Tibial nerve (tissue), 4 donors: ENCODE measurements at regions not wholly inside any gene's neighbourhood (a gene's known extent, or its start where the extent isn't known, plus 50 kb on each side); places are given as distances from the start of the nearest gene placed in this dataset.
"Not testable (repeated sequence)": the region's sequence is repeated elsewhere in the genome, so short reads cannot be mapped to it uniquely, and the experiment has no call there.

ENCODE experiments used
- DNase-seq, 2 donors: peaks; one replicate each; pipeline ENCODE4 v3.0.0-alpha.2; 2019; ENCODE audit warnings: low spot score in 2 of 2
- H3K27ac ChIP-seq, 4 donors: fragments of 200-600 bp; sonication (generic) in 3 of 4; one replicate each; pipeline ENCODE4 v1.5.1; 2017 to 2019; ENCODE audit warnings: mild to moderate bottlenecking in 1 of 4
- H3K27me3 ChIP-seq, 2 donors: fragments of 200-600 bp; sonication (generic) in 1 of 2; one replicate each; pipeline versions ENCODE4 v1.5.1 to v1.6.0; 2017 to 2019
- H3K36me3 ChIP-seq, 3 donors: fragments of 200-600 bp; sonication (generic); one replicate each; pipeline ENCODE4 v1.5.1; 2018 to 2019
- H3K4me1 ChIP-seq, 4 donors: fragments of 200-600 bp; sonication (generic) in 3 of 4; one replicate each; pipeline ENCODE4 v1.5.1; 2017 to 2019
- H3K4me3 ChIP-seq, 4 donors: fragments of 200-600 bp; sonication (generic) in 3 of 4; one replicate each; pipeline ENCODE4 v1.5.1; 2017 to 2019; ENCODE audit warnings: mild to moderate bottlenecking in 1 of 4, moderate library complexity in 1 of 4
- H3K9me3 ChIP-seq, 4 donors: fragments of 200-600 bp; sonication (generic) in 3 of 4; one replicate each; pipeline ENCODE4 v1.5.1; 2017 to 2019
- EP300 ChIP-seq, 2 donors: sonication (generic); formaldehyde crosslinking; IDR thresholded peaks; one replicate each; pipeline ENCODE4 v1.6.1; 2017; ENCODE audit warnings: antibody characterized with exemption in 2 of 2, mild to moderate bottlenecking in 1 of 2
- POLR2A ChIP-seq, 2 donors: fragments of 450-650 bp; IDR thresholded peaks; one replicate each; pipeline ENCODE4 v1.6.1; 2017; ENCODE audit warnings: antibody characterized with exemption in 2 of 2, mild to moderate bottlenecking in 2 of 2, moderate library complexity in 2 of 2
- WGBS, 2 donors: methylation state at CpG; one replicate each; pipeline ENCODE4 v1.1.5; 2018; 5-methylcytosine and 5-hydroxymethylcytosine counted together
- TF ChIP-seq, protein P1 (sequence below), 5 experiments: fragments of 200-600 bp in 3 of 5; fragments of 450-650 bp in 2 of 5; sonication (generic) in 3 of 5; IDR thresholded peaks; one replicate each; pipeline ENCODE4 v1.5.1; 2016 to 2019; ENCODE audit warnings: antibody characterized with exemption in 5 of 5, mild to moderate bottlenecking in 3 of 5, moderate library complexity in 2 of 5

DNA sequence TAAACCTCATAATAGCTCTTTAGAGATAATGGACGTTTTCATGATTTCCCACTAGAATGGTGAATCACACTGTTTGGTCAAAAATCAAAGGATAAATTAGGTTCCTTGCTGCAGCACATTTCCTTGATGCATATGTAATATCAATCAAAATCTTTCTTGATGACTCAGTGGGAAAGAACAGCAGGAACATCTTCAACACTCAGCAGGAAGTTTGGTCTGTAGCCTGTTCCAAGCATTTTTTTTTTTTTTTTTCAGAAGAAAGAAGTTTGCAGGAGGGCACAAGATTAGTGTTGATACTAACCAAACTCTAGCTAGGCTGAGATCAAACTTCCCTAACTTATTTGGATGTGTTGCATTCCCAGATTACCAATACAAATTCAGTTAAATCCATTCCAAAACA lies 1529.8 kb downstream of the FAM181B start:
- Histone ChIP-seq H3K9me3 (peaks cover 0 to 4% (median 0%) of the 10 kb centered on the region in 4 donors), H3K36me3 (no peaks in the 10 kb centered on the region), H3K4me1 (no peaks in the 10 kb centered on the region), H3K4me3 (no peak overlapping the region), H3K27ac (no peak overlapping the region), H3K27me3 (no peaks in the 10 kb centered on the region)
- TF ChIP-seq EP300 (IDR thresholded peaks at IDR 0.05): no peak
- 42 to 52% methylated on average over 1 of the region's 1 CpG for WGBS, 2 donors
- no peak for DNase-seq

DNA sequence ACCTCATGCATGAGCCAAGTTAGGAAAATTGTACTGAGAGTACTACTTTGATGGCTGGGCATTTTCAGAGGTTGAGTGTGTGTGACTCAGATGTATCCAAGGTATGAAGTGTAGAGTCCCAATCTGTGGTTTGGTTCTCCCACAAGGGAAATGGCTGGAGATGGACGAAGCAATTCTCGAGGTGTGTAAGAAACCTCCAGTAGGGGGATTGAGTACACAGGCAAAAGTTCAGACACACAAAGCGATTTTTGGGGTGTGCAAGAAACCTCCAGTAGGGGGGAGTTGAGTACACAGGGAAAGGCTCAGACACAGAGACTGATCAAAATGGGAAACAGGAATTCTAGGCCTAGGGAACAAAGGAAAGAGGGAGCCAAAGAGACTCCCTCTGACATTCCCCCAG lies 1536.3 kb downstream of the FAM181B start:
- H3K9me3 ChIP-seq: no peaks in the 10 kb centered on the region
- no peak for TF ChIP-seq EP300 (IDR thresholded peaks at IDR 0.05)
- TF ChIP-seq, protein P1, sequence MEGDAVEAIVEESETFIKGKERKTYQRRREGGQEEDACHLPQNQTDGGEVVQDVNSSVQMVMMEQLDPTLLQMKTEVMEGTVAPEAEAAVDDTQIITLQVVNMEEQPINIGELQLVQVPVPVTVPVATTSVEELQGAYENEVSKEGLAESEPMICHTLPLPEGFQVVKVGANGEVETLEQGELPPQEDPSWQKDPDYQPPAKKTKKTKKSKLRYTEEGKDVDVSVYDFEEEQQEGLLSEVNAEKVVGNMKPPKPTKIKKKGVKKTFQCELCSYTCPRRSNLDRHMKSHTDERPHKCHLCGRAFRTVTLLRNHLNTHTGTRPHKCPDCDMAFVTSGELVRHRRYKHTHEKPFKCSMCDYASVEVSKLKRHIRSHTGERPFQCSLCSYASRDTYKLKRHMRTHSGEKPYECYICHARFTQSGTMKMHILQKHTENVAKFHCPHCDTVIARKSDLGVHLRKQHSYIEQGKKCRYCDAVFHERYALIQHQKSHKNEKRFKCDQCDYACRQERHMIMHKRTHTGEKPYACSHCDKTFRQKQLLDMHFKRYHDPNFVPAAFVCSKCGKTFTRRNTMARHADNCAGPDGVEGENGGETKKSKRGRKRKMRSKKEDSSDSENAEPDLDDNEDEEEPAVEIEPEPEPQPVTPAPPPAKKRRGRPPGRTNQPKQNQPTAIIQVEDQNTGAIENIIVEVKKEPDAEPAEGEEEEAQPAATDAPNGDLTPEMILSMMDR (IDR thresholded peaks at IDR 0.05): no peak
- no peak for TF ChIP-seq POLR2A (IDR thresholded peaks at IDR 0.05)
- H3K36me3 ChIP-seq: no peaks in the 10 kb centered on the region
- no peak overlapping the region for H3K27ac ChIP-seq
- WGBS, 2 donors: 88 to 93% methylated on average over 3 of the region's 3 CpGs
- H3K4me3 ChIP-seq: no peak overlapping the region
- no peaks in the 10 kb centered on the region for H3K27me3 ChIP-seq
- peaks cover 0 to 2% (median 0%) of the 10 kb centered on the region in 4 donors for H3K4me1 ChIP-seq
- DNase-seq: no peak

DNA sequence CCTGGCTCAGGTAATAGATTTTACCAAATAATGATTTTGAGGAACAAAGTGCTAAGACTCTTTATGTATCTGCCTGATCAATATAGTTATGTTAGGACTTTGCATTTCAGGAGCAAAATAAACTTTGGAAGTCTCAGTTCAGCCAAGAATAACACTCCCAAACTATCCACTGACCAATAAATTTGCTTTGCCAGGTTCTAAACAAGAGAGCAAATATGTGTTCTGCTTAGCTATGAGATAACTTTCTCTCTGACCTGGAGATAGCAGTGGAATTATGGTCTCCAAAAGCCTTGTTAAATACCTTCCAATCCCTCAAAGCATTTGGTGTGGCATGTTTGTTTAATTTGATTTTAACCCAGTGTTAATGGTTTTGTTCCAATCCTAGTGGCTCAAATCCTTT lies 1541.1 kb downstream of the FAM181B start:
- H3K9me3 ChIP-seq: no peaks in the 10 kb centered on the region
- no peak overlapping the region for H3K4me3 ChIP-seq
- H3K27me3 ChIP-seq: no peaks in the 10 kb centered on the region
- H3K27ac ChIP-seq: no peak overlapping the region
- TF ChIP-seq, protein P1 (IDR thresholded peaks at IDR 0.05): no peak
- TF ChIP-seq POLR2A (IDR thresholded peaks at IDR 0.05) (no peak), EP300 (IDR thresholded peaks at IDR 0.05) (no peak)
- DNase-seq: no peak
- H3K36me3 ChIP-seq: no peaks in the 10 kb centered on the region
- peaks cover 0 to 5% (median 0%) of the 10 kb centered on the region in 4 donors for H3K4me1 ChIP-seq

DNA sequence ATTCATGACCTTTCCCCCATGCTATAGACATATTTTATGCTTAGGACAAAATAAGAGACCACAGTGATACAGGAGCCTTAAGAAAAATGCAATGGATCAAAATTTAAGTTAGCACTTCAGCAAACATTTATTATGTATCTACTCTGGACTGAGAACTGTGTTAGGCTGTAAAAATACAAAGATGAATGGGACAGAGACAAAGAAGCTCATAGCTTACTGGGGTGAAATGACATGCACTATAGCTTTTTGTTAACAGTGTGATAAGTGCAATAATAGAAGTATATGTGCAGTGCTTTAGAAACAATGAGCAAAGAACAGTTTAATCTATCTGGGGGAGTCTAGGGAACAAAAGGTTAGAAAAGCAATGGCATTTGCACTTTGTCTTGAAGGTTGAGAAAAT lies 1543.1 kb downstream of the FAM181B start:
- TF ChIP-seq POLR2A (IDR thresholded peaks at IDR 0.05) (no peak), EP300 (IDR thresholded peaks at IDR 0.05) (no peak)
- TF ChIP-seq, protein P1 (IDR thresholded peaks at IDR 0.05): no peak
- H3K27ac ChIP-seq: no peak overlapping the region
- no peak for DNase-seq
- H3K9me3 ChIP-seq: peaks cover 0 to 3% (median 0%) of the 10 kb centered on the region in 4 donors
- H3K4me3 ChIP-seq: no peak overlapping the region
- H3K36me3 ChIP-seq: no peaks in the 10 kb centered on the region
- no peaks in the 10 kb centered on the region for H3K27me3 ChIP-seq
- H3K4me1 ChIP-seq: peaks cover 0 to 5% (median 0%) of the 10 kb centered on the region in 4 donors

DNA sequence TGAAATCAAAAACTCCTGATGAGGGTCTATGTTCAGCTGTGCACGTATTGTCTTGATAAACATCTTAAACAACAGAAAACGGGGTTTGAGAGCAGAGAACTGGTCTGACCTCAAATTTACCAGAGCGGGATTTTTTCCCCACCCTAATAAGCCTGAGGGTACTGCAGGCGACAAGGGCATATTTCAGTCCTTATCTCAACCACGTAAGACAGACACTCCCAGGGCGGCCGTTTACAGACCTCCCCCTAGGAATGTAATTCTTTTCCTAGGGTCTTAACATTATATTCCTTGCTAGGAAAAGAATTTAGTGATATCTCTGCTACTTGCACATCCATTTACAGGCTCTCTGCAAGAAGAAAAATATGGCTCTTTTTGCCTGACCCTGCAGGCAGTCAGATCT lies 1546.6 kb downstream of the FAM181B start:
- WGBS, 2 donors: 75 to 89% methylated on average over 7 of the region's 7 CpGs
- DNase-seq, H3K4me3 ChIP-seq, H3K9me3 ChIP-seq, H3K27me3 ChIP-seq, H3K36me3 ChIP-seq, H3K27ac ChIP-seq, H3K4me1 ChIP-seq: not testable (repeated sequence)

DNA sequence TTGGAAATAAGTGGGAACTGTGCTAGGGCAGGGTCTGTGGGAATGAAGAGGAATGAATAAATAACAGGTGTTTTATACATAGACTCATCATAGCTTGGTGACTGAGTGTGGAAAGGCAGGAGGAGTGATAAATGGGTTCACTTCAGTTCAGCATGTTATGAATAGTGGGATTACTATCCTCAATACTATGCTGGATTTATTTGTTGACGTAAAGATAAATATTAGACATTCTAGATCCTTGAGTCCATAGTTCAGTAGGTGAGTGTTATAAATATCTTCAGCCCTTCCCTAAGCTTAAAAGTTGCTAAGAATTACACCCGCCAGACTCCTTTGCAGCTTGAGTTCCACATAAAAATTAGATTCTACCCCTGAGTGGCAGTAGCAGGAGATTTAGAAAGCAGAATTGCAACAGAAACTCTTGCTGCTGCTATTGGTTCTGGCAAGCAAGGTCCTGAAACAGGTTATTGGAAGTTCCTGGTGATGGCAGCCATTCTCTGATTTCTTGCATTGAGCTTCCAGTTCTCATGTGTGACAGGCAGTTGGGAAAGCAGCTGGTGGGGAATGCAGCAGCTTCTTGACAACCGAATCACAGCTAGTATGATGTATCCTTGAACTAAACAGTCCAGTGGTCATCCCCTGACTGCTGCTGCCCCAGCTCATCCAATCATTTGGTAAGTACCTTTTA lies 1558.9 kb downstream of the FAM181B start:
- no peak overlapping the region for H3K27ac ChIP-seq
- no peak overlapping the region for H3K4me3 ChIP-seq
- H3K9me3 ChIP-seq: no peaks in the 10 kb centered on the region
- H3K27me3 ChIP-seq: no peaks in the 10 kb centered on the region
- no peaks in the 10 kb centered on the region for H3K4me1 ChIP-seq
- 88 to 91% methylated on average over 3 of the region's 3 CpGs for WGBS, 2 donors
- DNase-seq: no peak
- H3K36me3 ChIP-seq: no peaks in the 10 kb centered on the region
- no peak for TF ChIP-seq EP300 (IDR thresholded peaks at IDR 0.05)
- TF ChIP-seq, protein P1 (IDR thresholded peaks at IDR 0.05): no peak
- TF ChIP-seq POLR2A (IDR thresholded peaks at IDR 0.05): no peak
